Panc1 (cell line): ENCODE measurements at regions not wholly inside any gene's neighbourhood (a gene's known extent, or its start where the extent isn't known, plus 50 kb on each side); places are given as distances from the start of the nearest gene placed in this dataset.

Experiments used
- ATAC-seq: fragments of 200-7000 bp; cut with Tn5 transposase; 2 replicates; pipeline ENCODE4 v1.9.1; 2020; ENCODE audit warnings: mild to moderate bottlenecking, moderate library complexity
- BruUV-seq: library from RNA; stranded (reverse); fragments of 400-500 nt; replicated peaks from 2 replicates; lab custom pipeline; 2021; lab: Mats Ljungman, UMichigan
- CTCF ChIA-PET: fragments of 300-600 bp; sonication (Branson Sonifier 250); formaldehyde crosslinking; loops from one replicate; lab custom pipeline; 2022; ENCODE audit warnings: antibody characterized with exemption; lab: Charles Lee
- POLR2A ChIA-PET: fragments of 300-600 bp; sonication (Branson Sonifier 250); formaldehyde crosslinking; loops from one replicate; lab custom pipeline; 2022; ENCODE audit warnings: antibody characterized with exemption; lab: Charles Lee
- DNase-seq: peaks from one replicate; pipeline ENCODE4 v3.0.0-alpha.2; 2010; ENCODE audit warnings: low read depth, low spot score
- H3K27ac ChIP-seq: 2 replicates; pipeline ENCODE4 v1.5.1; 2011; ENCODE audit warnings: mild to moderate bottlenecking, low read length, inconsistent platforms
- H3K27me3 ChIP-seq: fragments of 200-500 bp; sonication (Bioruptor generic); 2 replicates; pipeline ENCODE4 v1.6.0; 2014; ENCODE audit warnings: low read length, inconsistent platforms; ENCODE audit not compliant: control insufficient read depth, insufficient read depth
- H3K36me3 ChIP-seq: fragments of 200-500 bp; sonication (Bioruptor generic); 2 replicates; pipeline ENCODE4 v1.5.1; 2014; ENCODE audit warnings: inconsistent platforms, mild to moderate bottlenecking, low read length, moderate library complexity; ENCODE audit not compliant: control insufficient read depth, insufficient read depth
- H3K4me1 ChIP-seq: 2 replicates; pipeline ENCODE4 v1.5.1; 2011; ENCODE audit warnings: inconsistent platforms, mild to moderate bottlenecking, low read length, moderate library complexity; ENCODE audit not compliant: control insufficient read depth, insufficient read depth
- H3K4me3 ChIP-seq, 2 experiments: 2 replicates each; pipeline ENCODE4 v1.5.1; 2011 to 2012; ENCODE audit warnings: low read depth in 2 of 2, low read length in 2 of 2, mild to moderate bottlenecking in 2 of 2, inconsistent platforms in 1 of 2, moderate library complexity in 1 of 2
- H3K9me3 ChIP-seq: fragments of 200-500 bp; sonication (Bioruptor generic); 2 replicates; pipeline ENCODE4 v1.5.1; 2014; ENCODE audit warnings: low read depth, mild to moderate bottlenecking, inconsistent platforms, low read length, moderate library complexity; ENCODE audit not compliant: control insufficient read depth, insufficient read depth
- CTCF ChIP-seq: fragments of 450-650 bp; IDR thresholded peaks from 2 replicates; pipeline ENCODE4 v1.5.1; 2017; ENCODE audit warnings: mild to moderate bottlenecking
- POLR2AphosphoS5 ChIP-seq: IDR thresholded peaks from 2 replicates; pipeline ENCODE4 v1.6.1; 2012; ENCODE audit warnings: mild to moderate bottlenecking, low read depth, low read length, moderate library complexity
- SIN3A ChIP-seq: IDR thresholded peaks from 2 replicates; pipeline ENCODE4 v1.6.1; 2012; ENCODE audit warnings: low read depth, mild to moderate bottlenecking, low read length, moderate library complexity, borderline replicate concordance; ENCODE audit not compliant: insufficient read depth
- TCF7L2 ChIP-seq: IDR thresholded peaks from 2 replicates; pipeline ENCODE4 v1.6.1; 2011; ENCODE audit warnings: mild to moderate bottlenecking, low read depth, low read length, inconsistent platforms
- in situ Hi-C: cut with HindIII; loops from 2 replicates; pipeline ENCODE4 v1.10.0; 2016; ENCODE audit warnings: low sequenced_read_pairs, low pct_unique_long_range_greater_than_20kb
- intact Hi-C: fragments of 100-400 bp; cut with micrococcal nuclease; formaldehyde crosslinking; loops from one replicate; pipeline ENCODE4 v1.10.0; 2022; ENCODE audit not compliant: unreplicated experiment
- TF ChIP-seq, protein P1 (sequence below), 2 experiments: IDR thresholded peaks; 2 replicates each; pipeline ENCODE4 v1.6.1; 2011 to 2012; ENCODE audit warnings: low read depth in 2 of 2, control low read depth in 1 of 2, low read length in 1 of 2, mild to moderate bottlenecking in 1 of 2, moderate library complexity in 1 of 2; ENCODE audit not compliant: insufficient read depth in 1 of 2

DNA sequence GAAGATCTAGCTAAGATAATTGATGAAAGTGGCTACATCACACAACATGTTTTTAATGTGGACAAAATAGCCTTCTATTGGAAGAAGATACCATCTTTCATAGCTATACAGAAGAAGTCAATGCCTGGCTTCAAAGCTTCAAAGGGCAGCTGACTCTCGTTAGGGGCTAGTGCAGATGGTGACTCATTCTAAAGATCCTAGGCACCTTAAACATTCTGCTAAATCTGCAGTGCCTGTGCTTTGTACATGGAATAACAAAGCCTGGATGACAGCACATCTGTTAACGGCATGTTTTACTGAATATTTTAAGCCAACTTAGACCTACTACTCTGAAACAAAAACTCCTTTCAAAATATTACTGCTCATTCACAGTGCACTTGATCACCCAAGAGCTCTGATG is 65.6 kb upstream of the USP24 start:
- ChIA-PET CTCF (interaction anchor here (0.6 kb wide), 1 partner anchor 621 kb away, joined by 5 read pairs; no protein-coding TSS in a partner anchor), POLR2A (interaction anchor here (0.5 kb wide), 1 partner anchor 1448 kb away, joined by 3 read pairs; no protein-coding TSS in a partner anchor)
- no peak overlapping the region for H3K27ac ChIP-seq
- H3K9me3 ChIP-seq: no peaks in the 10 kb centered on the region
- H3K4me3 ChIP-seq: no peak overlapping the region
- no peak for DNase-seq
- in situ Hi-C loops (no loop called here), intact Hi-C loops (loop anchor here (10.0 kb wide), 1 partner anchor 1524 kb away; no protein-coding TSS in a partner anchor)
- H3K27me3 ChIP-seq: no peaks in the 10 kb centered on the region
- peaks cover 9% of the 10 kb centered on the region; the same call in 1 of the 2 replicates for H3K4me1 ChIP-seq
- TF ChIP-seq TCF7L2: no peak
- TF ChIP-seq, protein P1, sequence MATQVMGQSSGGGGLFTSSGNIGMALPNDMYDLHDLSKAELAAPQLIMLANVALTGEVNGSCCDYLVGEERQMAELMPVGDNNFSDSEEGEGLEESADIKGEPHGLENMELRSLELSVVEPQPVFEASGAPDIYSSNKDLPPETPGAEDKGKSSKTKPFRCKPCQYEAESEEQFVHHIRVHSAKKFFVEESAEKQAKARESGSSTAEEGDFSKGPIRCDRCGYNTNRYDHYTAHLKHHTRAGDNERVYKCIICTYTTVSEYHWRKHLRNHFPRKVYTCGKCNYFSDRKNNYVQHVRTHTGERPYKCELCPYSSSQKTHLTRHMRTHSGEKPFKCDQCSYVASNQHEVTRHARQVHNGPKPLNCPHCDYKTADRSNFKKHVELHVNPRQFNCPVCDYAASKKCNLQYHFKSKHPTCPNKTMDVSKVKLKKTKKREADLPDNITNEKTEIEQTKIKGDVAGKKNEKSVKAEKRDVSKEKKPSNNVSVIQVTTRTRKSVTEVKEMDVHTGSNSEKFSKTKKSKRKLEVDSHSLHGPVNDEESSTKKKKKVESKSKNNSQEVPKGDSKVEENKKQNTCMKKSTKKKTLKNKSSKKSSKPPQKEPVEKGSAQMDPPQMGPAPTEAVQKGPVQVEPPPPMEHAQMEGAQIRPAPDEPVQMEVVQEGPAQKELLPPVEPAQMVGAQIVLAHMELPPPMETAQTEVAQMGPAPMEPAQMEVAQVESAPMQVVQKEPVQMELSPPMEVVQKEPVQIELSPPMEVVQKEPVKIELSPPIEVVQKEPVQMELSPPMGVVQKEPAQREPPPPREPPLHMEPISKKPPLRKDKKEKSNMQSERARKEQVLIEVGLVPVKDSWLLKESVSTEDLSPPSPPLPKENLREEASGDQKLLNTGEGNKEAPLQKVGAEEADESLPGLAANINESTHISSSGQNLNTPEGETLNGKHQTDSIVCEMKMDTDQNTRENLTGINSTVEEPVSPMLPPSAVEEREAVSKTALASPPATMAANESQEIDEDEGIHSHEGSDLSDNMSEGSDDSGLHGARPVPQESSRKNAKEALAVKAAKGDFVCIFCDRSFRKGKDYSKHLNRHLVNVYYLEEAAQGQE (IDR thresholded peaks at IDR 0.05; ENCODE audit: insufficient read depth in 1 of 2, low read depth in 2 of 2, low read length in 1 of 2): no peak
- TF ChIP-seq SIN3A: no peak
- TF ChIP-seq CTCF: no peak
- TF ChIP-seq POLR2AphosphoS5: no peak
- no peak for ATAC-seq
- no TSS peak for BruUV-seq
- H3K36me3 ChIP-seq: no peaks in the 10 kb centered on the region

DNA sequence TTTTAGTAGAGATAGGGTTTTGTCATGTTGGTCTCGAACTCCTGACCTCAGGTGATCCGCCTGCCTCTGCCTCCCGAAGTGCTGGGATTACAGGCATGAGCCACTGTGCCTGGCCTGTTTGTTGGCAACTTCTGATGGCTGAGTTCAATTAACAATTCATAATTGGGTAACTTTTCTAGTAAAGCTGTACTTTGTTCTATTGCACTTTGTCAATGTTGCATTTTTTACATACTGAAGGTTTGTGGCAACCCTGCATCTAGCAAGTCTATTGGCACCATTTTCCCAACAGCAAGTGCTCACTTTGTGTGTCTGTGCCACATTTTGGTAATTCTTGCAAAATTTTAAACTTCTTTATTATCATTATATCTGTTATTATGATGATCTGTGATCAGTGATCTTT is 64.5 kb upstream of the USP24 start:
- ATAC-seq (no peak), DNase-seq (no peak)
- ChIA-PET POLR2A (no interaction called here), CTCF (no interaction called here)
- no TSS peak for BruUV-seq
- TF ChIP-seq, protein P1 (IDR thresholded peaks at IDR 0.05; ENCODE audit: insufficient read depth in 1 of 2, low read depth in 2 of 2, low read length in 1 of 2): no peak
- TF ChIP-seq SIN3A (no peak), POLR2AphosphoS5 (no peak), CTCF (no peak), TCF7L2 (no peak)
- Histone ChIP-seq H3K36me3 (no peaks in the 10 kb centered on the region), H3K4me3 (no peak overlapping the region), H3K27ac (no peak overlapping the region), H3K9me3 (no peaks in the 10 kb centered on the region), H3K27me3 (no peaks in the 10 kb centered on the region), H3K4me1 (peaks cover 6% of the 10 kb centered on the region; the same call in 1 of the 2 replicates)
- intact Hi-C loops (loop anchor here (5.0 to 10.0 kb wide), 2 partner anchors 62 to 1525 kb away; partner anchors contain the start of gene USP24), in situ Hi-C loops (no loop called here)
